Tibial artery (tissue), 4 donors: ENCODE measurements at regions not wholly inside any gene's neighbourhood (a gene's known extent, or its start where the extent isn't known, plus 50 kb on each side); places are given as distances from the start of the nearest gene placed in this dataset.
A peak's percentile ranks its signal among the peaks of the same experiment; 100 is the strongest.

ENCODE experiments used
- DNase-seq, 2 donors: peaks; one replicate each; pipeline ENCODE4 v3.0.0-alpha.2; 2019
- H3K27ac ChIP-seq, 2 donors: fragments of 200-600 bp; sonication (generic) in 1 of 2; 1 replicate in 1 of 2; 2 replicates in 1 of 2; pipeline ENCODE4 v1.5.1; 2018 to 2019; ENCODE audit warnings: mild to moderate bottlenecking in 1 of 2
- H3K27me3 ChIP-seq, 2 donors: fragments of 200-600 bp; sonication (generic) in 1 of 2; one replicate each; pipeline versions ENCODE4 v1.5.1 to v1.6.0; 2016 to 2019
- H3K36me3 ChIP-seq, 3 donors: fragments of 200-600 bp; sonication (generic) in 2 of 3; one replicate each; pipeline ENCODE4 v1.5.1; 2016 to 2019; ENCODE audit warnings: mild to moderate bottlenecking in 2 of 3
- H3K4me1 ChIP-seq, 4 donors: fragments of 200-600 bp; sonication (generic) in 2 of 4; 1 replicate in 3 of 4; 2 replicates in 1 of 4; pipeline ENCODE4 v1.5.1; 2016 to 2019
- H3K4me3 ChIP-seq, 2 donors: fragments of 200-600 bp; sonication (generic) in 1 of 2; 1 replicate in 1 of 2; 2 replicates in 1 of 2; pipeline ENCODE4 v1.5.1; 2018 to 2019; ENCODE audit warnings: mild to moderate bottlenecking in 2 of 2
- H3K9me3 ChIP-seq, 3 donors: fragments of 200-600 bp; sonication (generic) in 1 of 3; one replicate each; pipeline ENCODE4 v1.5.1; 2016 to 2019
- CTCF ChIP-seq, 2 experiments: fragments of 200-600 bp in 1 of 2; fragments of 450-650 bp in 1 of 2; IDR thresholded peaks; one replicate each; pipeline ENCODE4 v1.5.1; 2017 to 2019; ENCODE audit warnings: antibody characterized with exemption in 2 of 2, mild to moderate bottlenecking in 1 of 2, moderate library complexity in 1 of 2
- intact Hi-C: fragments of 100-400 bp; cut with DNase I; formaldehyde crosslinking; loops from one replicate; pipeline ENCODE4 v1.15.0; 2023; ENCODE audit warnings: low total_unique reads

- H3K9me3 ChIP-seq, result no peaks in the 10 kb centered on the region
- intact Hi-C loops, result no loop called here
- H3K4me3 ChIP-seq, result no peak overlapping the region
- H3K27ac ChIP-seq, result no peak overlapping the region
- no peak for DNase-seq
- H3K36me3 ChIP-seq, result no peaks in the 10 kb centered on the region
- no peaks in the 10 kb centered on the region for H3K27me3 ChIP-seq
- no peak for TF ChIP-seq CTCF (IDR thresholded peaks at IDR 0.05)
- H3K4me1 ChIP-seq, result no peaks in the 10 kb centered on the region
These were observed 1185.7 kb upstream of the TSPY4 start for GRCh38 chrY:8151561-8151960.

GRCh38 chrY:8128578-8128977 lies 1208.7 kb upstream of the TSPY4 start:
- Histone ChIP-seq H3K9me3 (no peaks in the 10 kb centered on the region), H3K4me1 (no peaks in the 10 kb centered on the region), H3K27ac (no peak overlapping the region), H3K27me3 (no peaks in the 10 kb centered on the region), H3K4me3 (no peak overlapping the region), H3K36me3 (no peaks in the 10 kb centered on the region)
- intact Hi-C loops, result no loop called here
- DNase-seq, result no peak
- no peak for TF ChIP-seq CTCF (IDR thresholded peaks at IDR 0.05)

- Histone ChIP-seq H3K36me3 (no peaks in the 10 kb centered on the region), H3K4me1 (no peaks in the 10 kb centered on the region), H3K27ac (no peak overlapping the region), H3K4me3 (no peak overlapping the region), H3K27me3 (no peaks in the 10 kb centered on the region), H3K9me3 (no peaks in the 10 kb centered on the region)
- intact Hi-C loops, result no loop called here
- DNase-seq, result no peak
- no peak for TF ChIP-seq CTCF (IDR thresholded peaks at IDR 0.05)
These were observed 1211.2 kb upstream of the TSPY4 start for GRCh38 chrY:8125907-8126571.

GRCh38 chrY:8121825-8122224 lies 1210.3 kb upstream of the AMELY start:
- no peak overlapping the region for H3K4me3 ChIP-seq
- TF ChIP-seq CTCF (IDR thresholded peaks at IDR 0.05), result no peak
- H3K4me1 ChIP-seq, result no peaks in the 10 kb centered on the region
- DNase-seq, result no peak
- H3K36me3 ChIP-seq, result no peaks in the 10 kb centered on the region
- H3K27me3 ChIP-seq, result no peaks in the 10 kb centered on the region
- H3K9me3 ChIP-seq, result no peaks in the 10 kb centered on the region
- intact Hi-C loops, result no loop called here
- no peak overlapping the region for H3K27ac ChIP-seq

- no peaks in the 10 kb centered on the region for H3K36me3 ChIP-seq
- no peaks in the 10 kb centered on the region for H3K27me3 ChIP-seq
- intact Hi-C loops, result no loop called here
- H3K27ac ChIP-seq, result no peak overlapping the region
- DNase-seq, result peak in 1 of 2 donors; percentile 22
- no peak for TF ChIP-seq CTCF (IDR thresholded peaks at IDR 0.05)
- H3K9me3 ChIP-seq, result no peaks in the 10 kb centered on the region
- no peak overlapping the region for H3K4me3 ChIP-seq
- no peaks in the 10 kb centered on the region for H3K4me1 ChIP-seq
These were observed 1182.9 kb upstream of the AMELY start for GRCh38 chrY:8094429-8094828.

GRCh38 chrY:8092926-8093325 lies 1181.4 kb upstream of the AMELY start:
- no peaks in the 10 kb centered on the region for H3K36me3 ChIP-seq
- TF ChIP-seq CTCF (IDR thresholded peaks at IDR 0.05), result no peak

More at GRCh38 chrY:8092926-8093325, 1181.4 kb upstream of the AMELY start:
- Histone ChIP-seq H3K4me3 (no peak overlapping the region), H3K4me1 (no peaks in the 10 kb centered on the region), H3K27me3 (no peaks in the 10 kb centered on the region), H3K9me3 (no peaks in the 10 kb centered on the region), H3K27ac (no peak overlapping the region)
- DNase-seq, result no peak
- intact Hi-C loops, result no loop called here
